ENCODE measurements at regions not wholly inside any gene's neighbourhood (a gene's known extent, or its start where the extent isn't known, plus 50 kb on each side); places are given as distances from the start of the nearest gene placed in this dataset.

GRCh38 chr15:94099574-94099960 is 131.8 kb upstream of the MCTP2 start:
- DNase-seq, result no peak

GRCh38 chr15:94098921-94099573 is 132.3 kb upstream of the MCTP2 start:
- no peak for DNase-seq

- DNase-seq, result no peak
These were observed 133.8 kb upstream of the MCTP2 start for GRCh38 chr15:94097552-94097951.

GRCh38 chr15:94094310-94094709 is 137.1 kb upstream of the MCTP2 start:
- DNase-seq, result no peak

GRCh38 chr15:94086341-94086740 is 145.0 kb upstream of the MCTP2 start:
- DNase-seq, result no peak

GRCh38 chr15:94083467-94084052 is 147.8 kb upstream of the MCTP2 start:
- no peak for DNase-seq

- DNase-seq, result no peak
These were observed 149.5 kb upstream of the MCTP2 start for GRCh38 chr15:94081829-94082228.

GRCh38 chr15:94080989-94081605 is 150.3 kb upstream of the MCTP2 start:
- DNase-seq, result no peak

GRCh38 chr15:94080416-94080815 is 150.9 kb upstream of the MCTP2 start:
- DNase-seq, result peak; percentile 29

GRCh38 chr15:94079968-94080367 is 151.4 kb upstream of the MCTP2 start:
- no peak for DNase-seq

- no peak for DNase-seq
These were observed 151.9 kb upstream of the MCTP2 start for GRCh38 chr15:94079459-94079858.

GRCh38 chr15:94077938-94078337 is 153.4 kb upstream of the MCTP2 start:
- no peak for DNase-seq

GRCh38 chr15:94075349-94075748 is 156.0 kb upstream of the MCTP2 start:
- peak; percentile 36 for DNase-seq

- DNase-seq, result peak; percentile 34
These were observed 160.7 kb upstream of the MCTP2 start for GRCh38 chr15:94070356-94071295.

GRCh38 chr15:94069844-94070243 is 161.5 kb upstream of the MCTP2 start:
- no peak for DNase-seq

- no peak for DNase-seq
These were observed 164.6 kb upstream of the MCTP2 start for GRCh38 chr15:94066811-94067210.

- DNase-seq, result no peak
These were observed 165.3 kb upstream of the MCTP2 start for GRCh38 chr15:94066046-94066445.

GRCh38 chr15:94064676-94065313 is 166.6 kb upstream of the MCTP2 start:
- no peak for DNase-seq

GRCh38 chr15:94061041-94061440 is 170.3 kb upstream of the MCTP2 start:
- DNase-seq, result no peak

- DNase-seq, result no peak
These were observed 172.3 kb upstream of the MCTP2 start for GRCh38 chr15:94059013-94059587.

- DNase-seq, result no peak
These were observed 174.1 kb upstream of the MCTP2 start for GRCh38 chr15:94057305-94057704.

GRCh38 chr15:94056314-94056713 is 175.0 kb upstream of the MCTP2 start:
- DNase-seq, result no peak

GRCh38 chr15:94053626-94054025 is 177.7 kb upstream of the MCTP2 start:
- DNase-seq, result no peak

Data from NCI-H2171 (cell line).